NCI-H2081 treated with DMSO at 0.1 percent for 48 hours (cell line): ENCODE measurements at regions not wholly inside any gene's neighbourhood (a gene's known extent, or its start where the extent isn't known, plus 50 kb on each side); places are given as distances from the start of the nearest gene placed in this dataset.
A peak's percentile ranks its signal among the peaks of the same experiment; 100 is the strongest.

Source experiments
- DNase-seq: peaks from one replicate; lab custom pipeline; 2025; lab: John Stamatoyannopoulos, UW

DNA sequence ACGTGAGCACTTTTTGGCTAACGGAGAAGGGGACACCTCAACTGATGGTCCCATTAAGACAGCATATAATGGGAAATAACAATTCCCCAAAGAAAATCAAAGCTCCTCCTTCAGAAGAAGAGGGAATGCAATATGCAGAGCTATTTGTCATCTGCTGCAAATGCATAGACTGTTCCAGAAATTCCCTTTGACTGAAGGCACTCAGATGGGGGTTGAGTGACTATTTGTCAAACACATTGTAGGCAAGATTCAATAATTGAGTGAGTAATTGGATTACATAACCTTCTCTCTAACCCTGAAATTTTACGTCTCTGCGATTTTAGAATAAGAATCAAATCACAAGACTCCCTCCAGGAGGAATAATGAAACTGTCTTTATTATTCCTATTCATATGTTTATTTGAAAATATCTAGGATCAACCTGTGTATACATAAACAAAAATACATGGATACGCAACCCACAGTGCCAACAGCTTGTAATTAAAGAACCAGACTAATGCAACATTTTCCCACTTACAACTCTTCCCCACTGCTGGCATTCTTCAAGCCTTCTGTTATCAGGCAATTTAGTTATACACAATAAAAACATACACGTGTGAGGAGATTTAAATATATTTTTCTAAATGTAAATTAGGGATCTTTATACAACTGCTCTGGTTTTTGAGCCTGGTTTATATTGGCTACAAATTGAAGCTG, 256.6 kb downstream of the GBA3 start:
- DNase-seq: no peak

DNA sequence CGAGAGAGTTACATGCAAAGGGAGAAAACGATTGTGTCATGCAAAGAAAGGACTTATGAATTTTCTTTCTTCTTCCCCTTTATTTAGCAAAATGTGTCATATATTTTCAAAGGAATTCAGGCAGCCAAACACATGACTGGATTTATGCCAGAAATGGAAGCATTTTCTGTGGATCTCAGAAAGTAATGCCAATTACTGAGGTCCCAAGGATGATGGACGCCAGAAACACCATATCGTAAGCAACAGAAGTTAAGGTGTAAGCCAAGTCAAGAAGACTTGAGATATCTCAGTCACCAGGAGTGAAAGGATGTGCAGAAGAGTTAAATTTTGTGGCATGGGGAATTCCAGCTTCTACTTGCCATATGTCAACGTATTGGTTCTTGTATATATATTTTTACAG, 255.1 kb downstream of the GBA3 start:
- DNase-seq: no peak

DNA sequence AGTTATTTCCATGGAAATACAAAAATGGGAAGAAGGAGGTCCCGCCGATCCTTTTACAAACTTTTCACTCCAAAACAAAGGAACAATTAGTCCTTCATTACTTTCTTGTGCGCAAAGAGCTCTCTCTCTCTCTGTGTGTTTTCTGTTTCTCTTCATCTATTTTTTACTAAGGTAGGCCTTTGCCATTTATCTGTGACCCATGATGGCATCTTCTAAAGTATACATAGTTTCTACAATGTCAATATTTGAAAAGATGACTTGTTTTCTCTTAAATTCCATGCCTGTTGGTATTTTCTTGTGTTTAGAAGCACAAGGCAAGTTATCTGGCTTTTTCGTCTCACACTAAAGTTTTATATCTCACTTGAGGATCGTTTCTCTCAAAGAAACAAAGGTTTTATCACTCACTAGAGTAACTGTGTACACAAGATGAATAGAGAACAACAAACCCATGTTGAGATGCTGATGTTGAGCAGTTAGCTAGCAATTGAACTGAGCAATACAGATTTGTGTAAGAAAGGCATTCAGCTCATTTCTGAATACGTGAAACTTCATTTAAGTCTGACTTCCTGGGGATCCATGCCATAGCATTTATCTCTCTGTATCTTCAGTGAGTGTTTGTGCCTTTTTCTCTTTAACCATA, 250.3 kb downstream of the GBA3 start:
- DNase-seq: no peak

DNA sequence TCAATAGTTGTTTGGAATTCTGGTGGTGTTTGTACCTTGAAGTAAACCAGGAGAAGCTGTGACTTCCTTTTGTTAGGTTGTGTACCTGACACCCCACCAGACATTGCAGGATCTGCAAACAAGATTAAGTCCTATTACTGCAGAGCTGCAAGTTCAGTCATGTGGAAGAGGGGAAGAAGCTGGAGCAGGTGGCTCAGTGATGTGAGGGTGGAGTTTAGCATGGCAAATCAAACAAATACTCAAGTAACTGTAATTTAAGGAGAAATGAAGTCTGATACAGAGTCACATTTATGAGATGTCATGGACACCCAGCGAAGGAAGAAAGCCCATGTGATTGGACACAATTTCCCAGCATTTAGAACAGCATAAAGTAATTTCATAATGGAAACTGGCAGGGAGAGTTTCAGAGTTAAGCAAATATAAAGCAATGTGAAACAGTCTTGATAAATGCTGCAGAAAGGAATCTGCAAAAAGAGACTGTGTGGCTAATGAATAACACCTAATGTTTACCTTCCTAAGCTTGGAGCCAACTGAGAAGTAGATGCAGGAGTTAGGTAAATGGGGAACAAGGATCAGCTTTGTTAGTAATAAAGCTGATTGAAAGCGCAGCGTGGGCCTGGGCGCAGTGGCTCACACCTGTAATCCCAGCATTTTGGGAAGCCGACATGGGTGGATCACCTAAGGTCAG, 249.1 kb downstream of the GBA3 start:
- no peak for DNase-seq

DNA sequence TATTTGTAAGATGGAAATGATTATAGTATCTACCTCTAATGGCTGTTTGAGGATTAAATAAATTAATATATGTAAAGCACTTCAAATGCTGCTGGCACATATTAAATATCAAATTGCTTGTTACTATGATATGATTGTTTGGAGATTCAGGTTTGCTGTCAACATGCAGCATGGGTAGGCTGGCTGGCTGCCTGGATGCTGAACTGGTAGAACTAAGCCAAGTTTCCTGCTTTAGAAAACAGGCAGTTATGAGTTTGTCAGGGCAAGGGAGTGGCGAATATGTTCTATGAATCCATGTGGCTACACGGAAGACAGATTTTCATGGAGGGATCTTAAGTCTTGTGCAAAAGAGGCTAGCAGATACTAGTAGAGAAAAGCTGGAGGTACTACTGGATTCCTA, 239.6 kb downstream of the GBA3 start:
- DNase-seq: no peak

DNA sequence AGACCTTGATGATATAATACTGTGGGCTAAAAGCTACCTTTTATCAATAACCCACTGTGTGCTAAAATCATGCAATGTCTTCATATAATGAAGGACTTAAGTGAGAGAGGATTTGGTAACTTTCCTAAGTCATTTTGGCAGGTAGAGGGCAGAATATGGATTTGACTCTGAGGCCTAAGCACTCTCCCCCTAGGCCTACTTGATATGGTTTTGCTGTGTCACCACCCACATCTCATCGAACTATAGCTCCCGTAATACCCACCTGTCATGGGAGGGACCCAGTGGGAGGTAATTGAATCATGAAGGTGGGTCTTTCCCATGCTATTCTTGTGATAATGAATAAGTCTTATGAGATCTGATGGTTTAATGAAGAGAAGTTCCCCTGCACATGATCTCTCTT, 229.7 kb downstream of the GBA3 start:
- no peak for DNase-seq

DNA sequence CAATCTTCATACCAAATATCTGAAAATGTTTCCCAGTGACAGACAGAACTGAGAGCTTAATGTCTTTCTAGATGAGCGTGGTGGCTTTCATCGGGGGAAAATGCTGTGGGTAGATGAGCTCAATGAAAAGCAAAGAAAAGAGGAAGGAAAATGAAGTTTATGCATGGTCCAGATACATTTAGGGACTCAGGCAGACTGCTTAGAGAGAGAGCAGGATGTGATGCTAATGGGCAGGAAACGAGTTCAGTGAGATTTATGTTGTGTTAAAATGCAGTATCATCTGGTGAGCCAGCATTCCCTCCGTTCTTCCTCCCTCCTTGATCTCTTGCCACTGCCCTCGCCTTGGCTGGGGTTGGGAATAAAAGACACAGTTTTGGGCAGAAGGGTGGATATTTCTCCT, 229.2 kb downstream of the GBA3 start:
- no peak for DNase-seq

DNA sequence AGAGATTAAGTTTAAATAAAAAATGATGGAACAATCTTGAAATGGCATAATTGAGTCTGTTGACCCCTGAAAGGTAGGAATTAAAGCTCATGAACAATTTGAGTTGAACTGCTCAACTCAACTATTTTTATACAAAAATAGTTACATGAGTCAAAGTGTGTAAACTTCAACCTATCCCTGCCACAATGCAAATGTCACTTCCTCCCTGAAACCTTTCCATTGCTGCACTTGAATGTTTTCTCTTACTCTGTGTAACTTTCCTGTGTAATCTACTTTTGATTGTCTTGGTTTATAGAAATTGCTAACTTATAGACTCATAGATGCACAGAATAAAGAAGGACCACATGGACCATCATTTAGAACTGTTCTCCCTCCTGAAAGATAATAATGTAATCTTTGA, 218.5 kb downstream of the GBA3 start:
- no peak for DNase-seq

DNA sequence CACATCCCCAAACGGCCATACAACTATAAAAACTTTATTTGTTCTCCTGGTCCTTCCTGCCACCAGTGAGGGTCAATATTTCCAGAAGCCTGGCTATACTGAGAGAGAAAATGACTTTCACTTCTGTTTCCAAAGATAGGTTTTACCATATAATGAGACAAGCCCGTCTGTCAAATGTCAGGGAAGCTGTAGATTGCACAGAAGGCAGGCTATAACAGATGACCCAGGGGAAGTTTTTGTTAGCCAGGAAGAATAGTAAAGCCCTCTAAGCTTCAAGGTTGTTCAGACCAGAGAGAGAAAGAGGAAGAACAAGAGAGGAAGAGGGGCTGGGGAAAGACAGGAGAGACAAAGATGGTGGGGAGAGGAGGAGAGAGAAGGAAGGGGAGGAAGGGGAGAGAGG, 217.5 kb downstream of the GBA3 start:
- no peak for DNase-seq

DNA sequence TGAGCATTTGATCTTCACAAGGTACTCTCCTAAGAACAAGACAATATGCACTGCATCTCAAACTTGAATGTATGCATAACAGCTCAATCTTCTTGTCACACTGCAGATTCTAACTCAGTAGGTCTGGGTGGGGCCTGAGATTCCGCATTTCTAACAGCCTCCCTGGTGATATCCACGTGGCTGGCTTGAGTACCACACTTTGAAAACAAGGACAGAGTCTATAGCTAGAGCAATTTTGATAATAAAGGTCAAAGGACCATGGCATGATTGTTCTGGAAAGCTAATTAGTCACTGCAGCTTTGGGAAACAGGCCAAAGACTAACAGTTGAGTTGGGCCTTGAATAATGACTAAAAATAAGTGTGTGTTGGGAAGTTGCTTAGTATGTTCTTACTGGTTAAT, 213.3 kb downstream of the GBA3 start:
- DNase-seq: no peak

DNA sequence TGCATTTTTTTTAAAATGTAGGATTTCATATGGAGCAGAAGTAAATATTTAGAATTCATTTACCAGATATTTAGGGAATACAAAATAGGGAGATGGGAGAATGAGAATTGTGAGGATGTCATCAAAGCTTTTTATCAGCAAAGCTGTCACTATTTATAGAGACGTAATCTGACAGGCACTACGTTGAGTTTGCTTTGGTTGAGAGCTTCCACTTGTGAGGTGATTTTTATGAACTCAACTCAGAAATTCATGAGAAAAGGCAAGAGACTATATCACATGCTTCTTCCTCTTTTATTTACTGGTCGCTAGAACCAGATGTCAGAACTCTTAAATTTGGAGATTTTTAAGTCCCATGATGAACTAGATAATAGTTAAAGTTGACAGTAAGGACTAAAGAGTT, 211.2 kb downstream of the GBA3 start:
- DNase-seq: no peak

DNA sequence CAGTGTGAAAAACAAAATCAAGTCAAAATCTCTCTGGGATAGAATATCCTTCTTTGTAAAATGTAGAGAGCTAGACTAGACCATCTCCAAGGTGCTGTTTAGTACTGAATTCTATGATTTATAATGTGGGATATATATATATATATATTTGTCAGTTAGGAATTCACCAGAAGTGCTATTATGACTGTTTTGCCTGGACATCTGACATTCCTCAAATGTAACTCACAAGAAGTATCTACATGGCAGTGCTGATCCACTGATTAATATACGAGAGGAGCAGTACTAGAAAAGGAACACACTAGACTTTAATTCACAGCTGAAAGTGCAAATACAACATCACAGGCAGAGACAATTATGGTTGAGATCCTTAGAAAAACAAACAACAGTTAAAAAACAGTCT, 208.9 kb downstream of the GBA3 start:
- DNase-seq: no peak

DNA sequence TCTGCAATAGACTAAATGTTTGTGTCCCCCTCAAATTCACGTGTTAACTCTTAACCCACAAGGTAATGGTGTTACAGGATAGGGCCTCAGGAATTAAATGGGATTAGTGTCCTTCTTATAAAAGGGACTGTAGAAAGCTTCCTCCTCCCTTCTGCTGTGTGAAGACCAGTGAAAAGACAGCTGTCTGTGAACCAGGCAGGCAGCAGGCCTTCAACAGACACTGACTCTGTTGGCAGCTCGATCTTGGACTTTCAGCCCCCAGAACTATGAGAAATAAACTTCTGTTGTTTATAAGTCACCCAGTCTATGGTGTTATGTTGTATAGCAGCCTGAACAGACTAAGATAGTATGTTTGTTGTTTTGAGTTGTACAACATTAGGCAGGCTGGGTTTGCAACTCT, 208.1 kb downstream of the GBA3 start:
- DNase-seq: no peak

DNA sequence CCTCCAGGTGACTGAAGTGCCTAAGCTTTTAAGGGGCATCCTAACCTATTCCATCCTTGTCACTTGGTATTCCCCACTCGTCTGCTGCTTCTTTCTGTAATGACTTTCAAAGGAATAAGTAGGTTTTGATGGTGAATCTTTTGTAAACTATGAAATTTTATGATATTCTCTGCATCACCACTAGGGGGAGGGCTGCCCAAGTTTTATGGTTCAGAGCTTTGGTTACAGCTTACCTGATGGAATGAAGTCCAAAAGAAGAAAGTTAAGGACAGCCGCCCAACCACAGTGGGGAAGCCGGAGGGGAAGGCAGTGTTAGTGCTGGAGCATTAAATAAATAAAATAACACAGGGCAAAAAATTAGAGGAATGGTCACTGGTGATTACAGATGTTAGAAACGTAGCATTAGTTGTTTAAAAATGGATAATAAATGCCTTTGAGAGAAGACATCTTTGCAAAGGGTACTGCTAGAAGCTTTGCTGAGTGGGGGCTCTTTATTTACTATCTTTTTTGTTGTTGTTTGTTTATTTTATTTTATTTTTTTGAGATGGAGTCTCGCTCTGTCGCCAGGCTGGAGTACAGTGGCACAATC, 204.9 kb downstream of the GBA3 start:
- DNase-seq: no peak

DNA sequence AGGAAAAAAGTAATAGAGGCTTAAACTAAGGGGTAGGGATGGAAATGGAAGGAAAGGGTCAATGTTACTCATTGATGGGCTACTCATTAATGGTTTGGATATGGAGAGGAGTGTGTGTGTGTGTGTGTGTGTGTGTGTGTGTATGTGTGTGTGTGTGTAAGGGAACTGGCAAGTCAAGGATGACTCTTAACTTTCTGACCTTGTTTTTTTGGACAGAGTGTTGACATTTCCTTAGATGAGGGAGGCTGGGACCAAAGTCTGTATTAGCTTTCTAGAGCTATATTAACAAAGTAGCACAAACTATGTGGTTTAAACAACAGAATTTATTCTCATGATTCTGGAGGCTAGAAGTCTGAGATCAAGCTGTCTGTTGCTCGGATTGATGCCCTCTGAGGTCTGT, 202.7 kb downstream of the GBA3 start:
- DNase-seq: no peak

DNA sequence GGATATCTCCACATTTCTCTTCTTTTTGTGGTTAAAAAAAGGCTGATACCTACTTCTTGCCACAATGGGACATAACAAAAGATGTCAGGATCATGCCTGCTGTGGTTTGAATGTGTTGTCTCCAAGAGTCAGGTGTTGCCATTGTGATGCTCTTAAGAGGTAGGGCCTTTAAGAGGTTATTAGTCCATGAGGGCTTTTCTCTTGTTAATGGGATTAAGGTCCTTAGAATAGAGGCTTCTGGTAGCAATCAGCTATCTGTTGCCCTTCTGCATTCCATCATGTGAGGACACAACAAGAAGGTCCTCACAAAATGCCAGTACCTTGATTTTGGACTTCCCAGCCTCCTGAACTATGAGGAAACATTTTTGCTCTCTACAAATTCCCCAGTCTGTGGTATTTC, 191.4 kb downstream of the GBA3 start:
- DNase-seq: no peak

DNA sequence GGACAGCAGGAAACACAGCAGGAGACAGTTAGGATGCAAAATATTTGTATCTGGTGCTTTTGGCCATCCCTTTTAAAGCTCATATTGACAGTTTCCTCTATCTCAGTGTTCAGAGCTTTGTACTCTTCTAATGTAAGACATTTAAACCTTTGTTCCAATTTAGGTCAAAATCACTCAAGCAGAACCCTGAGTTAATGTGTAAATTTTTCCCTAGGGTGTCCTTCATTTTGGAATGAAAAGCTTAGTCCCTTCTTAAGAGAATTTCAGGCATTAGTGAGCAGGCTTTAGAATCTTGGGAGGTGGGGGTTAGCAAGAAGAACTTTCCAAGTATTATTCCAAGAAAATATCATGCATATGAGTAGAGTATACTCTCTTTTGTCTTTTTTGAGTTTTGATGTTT, 188.7 kb downstream of the GBA3 start:
- no peak for DNase-seq

DNA sequence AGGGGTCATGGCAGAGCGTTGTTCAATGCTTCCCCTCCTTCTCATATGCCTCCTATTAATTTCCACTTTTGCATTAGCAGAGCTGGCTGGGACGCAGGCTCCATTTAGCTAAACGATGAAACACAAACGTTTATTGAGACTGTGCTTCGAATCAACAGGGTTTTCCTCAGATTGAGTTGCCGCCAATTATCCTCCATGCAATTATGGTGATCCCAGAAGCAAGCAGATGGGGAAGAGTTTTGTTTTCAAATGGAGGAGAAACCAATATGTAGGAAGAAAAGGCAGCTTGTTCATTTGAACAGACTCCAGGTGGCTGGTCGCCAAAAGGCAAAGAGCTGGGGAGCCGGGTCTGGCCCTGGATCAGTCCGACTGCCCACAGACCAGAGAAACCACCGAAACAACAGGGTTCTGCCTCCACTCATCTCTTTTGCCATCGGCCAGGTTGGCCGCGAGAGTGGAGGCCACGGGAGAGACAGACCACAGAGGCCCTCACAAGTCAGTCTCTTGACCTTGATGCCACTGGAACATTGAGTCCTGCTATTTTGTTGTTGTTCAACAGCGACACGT, 184.8 kb downstream of the GBA3 start:
- peak; percentile 59 for DNase-seq

DNA sequence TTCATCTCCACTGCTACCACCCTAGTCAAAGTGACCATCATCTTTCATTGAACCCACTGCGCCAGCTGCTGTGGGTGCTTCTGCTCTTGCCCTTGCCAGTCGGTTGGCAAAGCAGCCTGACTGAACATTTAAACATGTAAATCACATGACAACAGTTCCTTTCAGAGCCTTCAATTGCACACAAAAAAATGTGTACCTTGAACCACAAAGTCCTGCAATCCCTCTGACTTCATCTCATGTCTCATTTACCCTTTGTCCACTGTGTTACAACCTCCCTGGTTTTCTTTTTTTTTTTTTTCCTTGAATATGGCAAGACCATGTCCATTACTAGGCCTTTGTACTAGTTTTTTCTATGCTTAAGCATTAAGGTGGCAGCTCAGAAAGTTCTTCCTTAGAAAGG, 183.5 kb downstream of the GBA3 start:
- no peak for DNase-seq

DNA sequence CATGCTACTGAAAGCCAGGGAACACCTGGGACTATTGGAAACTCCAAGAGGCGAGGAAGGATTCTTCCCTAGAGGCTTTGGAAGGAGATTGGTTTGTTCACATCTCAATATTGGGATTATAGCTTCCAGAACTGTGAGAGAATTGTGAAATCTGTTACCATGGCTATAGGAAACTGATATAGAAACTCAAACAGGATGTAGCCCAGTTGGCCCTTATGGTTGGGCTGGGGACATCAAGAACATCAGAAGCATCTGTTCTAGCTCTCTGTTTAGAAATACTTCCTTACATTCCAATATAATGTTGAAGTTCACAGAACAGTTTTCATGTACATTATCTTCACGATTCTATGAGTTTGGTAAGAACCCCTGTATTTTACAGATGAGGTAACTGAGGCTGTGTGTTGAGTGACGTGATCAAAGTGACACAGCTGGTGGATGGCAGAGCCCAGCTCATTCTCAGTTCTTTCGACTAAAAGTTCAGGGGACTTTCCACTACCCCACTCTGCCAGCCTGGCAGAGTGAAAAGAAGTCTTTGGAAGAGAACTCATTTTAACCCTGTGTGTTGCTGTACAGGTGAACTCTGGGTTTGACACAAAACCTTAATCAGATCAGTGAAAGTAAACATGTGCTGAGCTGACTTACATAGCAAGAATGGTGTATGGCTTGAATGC, 183.0 kb downstream of the GBA3 start:
- no peak for DNase-seq

DNA sequence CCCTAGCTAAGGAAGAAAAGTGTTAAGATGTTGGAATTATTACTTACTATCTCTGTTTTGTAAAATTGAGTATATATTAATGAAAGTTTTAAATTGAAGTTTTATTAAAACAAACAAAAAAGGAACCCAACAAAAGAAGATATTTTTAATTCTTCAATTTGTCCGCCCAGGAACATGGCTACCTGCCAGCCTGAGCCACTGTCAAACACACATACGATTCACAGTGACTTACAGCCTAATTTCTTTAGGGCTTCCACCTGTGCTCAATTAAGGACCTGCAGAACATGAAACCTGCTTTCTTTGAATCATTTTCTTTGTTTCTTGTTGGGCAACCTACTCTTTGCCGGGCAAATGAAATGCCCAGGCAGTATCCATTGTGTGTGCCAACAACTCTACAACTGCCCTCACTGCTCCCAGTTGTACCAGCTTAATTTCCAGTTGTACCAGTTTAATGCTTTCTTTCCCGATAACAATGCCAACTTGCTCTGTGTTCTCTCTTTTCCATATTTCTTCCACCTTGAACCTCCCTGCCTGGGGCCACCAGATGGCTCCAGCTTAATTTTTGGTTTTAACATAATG, 181.7 kb downstream of the GBA3 start:
- DNase-seq: no peak

DNA sequence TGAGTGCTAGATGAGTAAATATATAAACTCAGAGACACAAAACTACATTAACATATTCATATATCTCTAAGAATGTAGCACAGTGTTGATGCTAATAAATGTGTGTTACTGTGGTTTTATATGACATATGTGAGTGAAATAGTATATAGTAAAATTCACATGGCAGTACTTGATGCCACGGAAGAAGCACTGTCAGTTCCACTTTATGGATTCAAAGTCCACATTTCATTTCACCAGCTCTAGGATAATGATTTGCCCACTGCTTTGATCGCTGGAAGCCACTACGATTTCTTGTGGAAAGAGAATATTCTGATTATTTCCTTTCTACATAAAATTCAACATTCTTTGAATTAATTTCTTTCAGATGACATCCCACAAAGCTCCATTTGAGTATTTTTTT, 181.2 kb downstream of the GBA3 start:
- no peak for DNase-seq
